ENCODE measurements at regions not wholly inside any gene's neighbourhood (a gene's known extent, or its start where the extent isn't known, plus 50 kb on each side); places are given as distances from the start of the nearest gene placed in this dataset.

- no peak for DNase-seq
These were observed 112.9 kb downstream of the PXDC1 start for GRCh38 chr6:3638662-3639061.

- no peak for DNase-seq
These were observed 115.5 kb downstream of the PXDC1 start for GRCh38 chr6:3636060-3636459.

- DNase-seq: no peak
These were observed 116.0 kb downstream of the PXDC1 start for GRCh38 chr6:3635482-3635881.

GRCh38 chr6:3634280-3634816 lies 117.2 kb downstream of the PXDC1 start:
- DNase-seq: no peak

- DNase-seq: no peak
These were observed 117.8 kb downstream of the PXDC1 start for GRCh38 chr6:3633711-3634110.

- no peak for DNase-seq
These were observed 119.6 kb downstream of the PXDC1 start for GRCh38 chr6:3631877-3632276.

- DNase-seq: no peak
These were observed 120.3 kb downstream of the PXDC1 start for GRCh38 chr6:3631186-3631585.

GRCh38 chr6:3630258-3630835 lies 121.2 kb downstream of the PXDC1 start:
- no peak for DNase-seq

- DNase-seq: no peak
These were observed 123.3 kb downstream of the PXDC1 start for GRCh38 chr6:3627956-3628835.

GRCh38 chr6:3627501-3627900 lies 124.0 kb downstream of the PXDC1 start:
- DNase-seq: no peak

GRCh38 chr6:3625980-3626563 lies 125.4 kb downstream of the PXDC1 start:
- DNase-seq: no peak

- no peak for DNase-seq
These were observed 126.1 kb downstream of the PXDC1 start for GRCh38 chr6:3625149-3625979.

- no peak for DNase-seq
These were observed 127.0 kb downstream of the PXDC1 start for GRCh38 chr6:3624250-3625136.

- no peak for DNase-seq
These were observed 127.9 kb downstream of the PXDC1 start for GRCh38 chr6:3623451-3624249.

- DNase-seq: no peak
These were observed 130.1 kb downstream of the PXDC1 start for GRCh38 chr6:3621411-3621810.

GRCh38 chr6:3620937-3621336 lies 130.6 kb downstream of the PXDC1 start:
- no peak for DNase-seq

- DNase-seq: no peak
These were observed 131.1 kb downstream of the PXDC1 start for GRCh38 chr6:3620389-3620788.

- DNase-seq: no peak
These were observed 131.7 kb downstream of the PXDC1 start for GRCh38 chr6:3619800-3620199.

GRCh38 chr6:3619201-3619600 lies 132.3 kb downstream of the PXDC1 start:
- DNase-seq: no peak

GRCh38 chr6:3618642-3619041 lies 132.9 kb downstream of the PXDC1 start:
- DNase-seq: no peak

GRCh38 chr6:3617681-3618311 lies 133.7 kb downstream of the PXDC1 start:
- DNase-seq: no peak

Measured in AML-193 (cell line).